SK-N-SH treated with all-trans-retinoic acid at 6 μM for 48 hours (cell line): ENCODE measurements at regions not wholly inside any gene's neighbourhood (a gene's known extent, or its start where the extent isn't known, plus 50 kb on each side); places are given as distances from the start of the nearest gene placed in this dataset.

Experiments
- ZNF70 ChIP-seq: fragments of 450-650 bp; formaldehyde crosslinking; IDR thresholded peaks from 2 replicates; pipeline ENCODE4 v1.5.0; 2020; ENCODE audit warnings: mild to moderate bottlenecking, moderate library complexity
- ZNF8 ChIP-seq: fragments of 450-650 bp; formaldehyde crosslinking; IDR thresholded peaks from 2 replicates; pipeline ENCODE4 v1.5.0; 2020; ENCODE audit warnings: mild to moderate bottlenecking, moderate library complexity
- TF ChIP-seq, protein P1 (sequence below): fragments of 250-450 bp; sonication (Bioruptor Pico); IDR thresholded peaks from 2 replicates; pipeline ENCODE4 v1.8.0; 2021; ENCODE audit warnings: low read depth, mild to moderate bottlenecking, moderate library complexity, borderline replicate concordance
- TF ChIP-seq, protein P2 (sequence below): fragments of 250-450 bp; sonication (Bioruptor Pico); IDR thresholded peaks from 2 replicates; pipeline ENCODE4 v1.8.0; 2020; ENCODE audit warnings: mild to moderate bottlenecking, moderate library complexity, borderline replicate concordance

DNA sequence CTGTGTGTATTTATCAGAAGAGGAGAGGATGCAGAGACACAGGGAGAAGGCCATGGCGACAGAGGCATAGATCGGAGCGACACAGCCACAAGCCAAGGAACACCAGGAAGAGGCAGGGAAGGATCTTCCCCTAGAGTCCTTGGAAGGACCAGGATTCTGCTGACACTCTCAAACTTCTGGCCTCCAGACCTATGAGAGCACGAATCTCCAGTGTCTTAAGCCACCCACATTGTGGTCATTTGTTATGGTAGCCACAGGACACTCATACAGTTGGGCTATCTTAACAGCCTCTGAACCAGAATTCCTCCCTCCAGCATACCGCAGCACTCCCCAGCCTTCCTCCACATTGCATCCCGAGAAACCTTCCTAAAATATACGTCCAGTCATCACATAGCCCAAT lies 367.0 kb upstream of the MGMT start:
- TF ChIP-seq ZNF8 (CRISPR knock-in tag) (no peak), ZNF70 (CRISPR knock-in tag) (no peak)
- TF ChIP-seq, protein P1, sequence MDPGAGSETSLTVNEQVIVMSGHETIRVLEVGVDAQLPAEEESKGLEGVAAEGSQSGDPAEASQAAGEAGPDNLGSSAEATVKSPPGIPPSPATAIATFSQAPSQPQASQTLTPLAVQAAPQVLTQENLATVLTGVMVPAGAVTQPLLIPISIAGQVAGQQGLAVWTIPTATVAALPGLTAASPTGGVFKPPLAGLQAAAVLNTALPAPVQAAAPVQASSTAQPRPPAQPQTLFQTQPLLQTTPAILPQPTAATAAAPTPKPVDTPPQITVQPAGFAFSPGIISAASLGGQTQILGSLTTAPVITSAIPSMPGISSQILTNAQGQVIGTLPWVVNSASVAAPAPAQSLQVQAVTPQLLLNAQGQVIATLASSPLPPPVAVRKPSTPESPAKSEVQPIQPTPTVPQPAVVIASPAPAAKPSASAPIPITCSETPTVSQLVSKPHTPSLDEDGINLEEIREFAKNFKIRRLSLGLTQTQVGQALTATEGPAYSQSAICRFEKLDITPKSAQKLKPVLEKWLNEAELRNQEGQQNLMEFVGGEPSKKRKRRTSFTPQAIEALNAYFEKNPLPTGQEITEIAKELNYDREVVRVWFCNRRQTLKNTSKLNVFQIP (CRISPR knock-in tag) = no peak
- TF ChIP-seq, protein P2, sequence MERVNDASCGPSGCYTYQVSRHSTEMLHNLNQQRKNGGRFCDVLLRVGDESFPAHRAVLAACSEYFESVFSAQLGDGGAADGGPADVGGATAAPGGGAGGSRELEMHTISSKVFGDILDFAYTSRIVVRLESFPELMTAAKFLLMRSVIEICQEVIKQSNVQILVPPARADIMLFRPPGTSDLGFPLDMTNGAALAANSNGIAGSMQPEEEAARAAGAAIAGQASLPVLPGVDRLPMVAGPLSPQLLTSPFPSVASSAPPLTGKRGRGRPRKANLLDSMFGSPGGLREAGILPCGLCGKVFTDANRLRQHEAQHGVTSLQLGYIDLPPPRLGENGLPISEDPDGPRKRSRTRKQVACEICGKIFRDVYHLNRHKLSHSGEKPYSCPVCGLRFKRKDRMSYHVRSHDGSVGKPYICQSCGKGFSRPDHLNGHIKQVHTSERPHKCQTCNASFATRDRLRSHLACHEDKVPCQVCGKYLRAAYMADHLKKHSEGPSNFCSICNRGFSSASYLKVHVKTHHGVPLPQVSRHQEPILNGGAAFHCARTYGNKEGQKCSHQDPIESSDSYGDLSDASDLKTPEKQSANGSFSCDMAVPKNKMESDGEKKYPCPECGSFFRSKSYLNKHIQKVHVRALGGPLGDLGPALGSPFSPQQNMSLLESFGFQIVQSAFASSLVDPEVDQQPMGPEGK (CRISPR knock-in tag) = no peak
